Colonic mucosa (tissue), 4 donors: ENCODE measurements at regions not wholly inside any gene's neighbourhood (a gene's known extent, or its start where the extent isn't known, plus 50 kb on each side); places are given as distances from the start of the nearest gene placed in this dataset.

Source experiments
- DNase-seq: peaks from one replicate; pipeline ENCODE4 v3.0.0-alpha.2; 2020
- H3K27ac ChIP-seq: fragments of 200-600 bp; one replicate; pipeline ENCODE4 v1.8.0; 2021
- H3K27me3 ChIP-seq: fragments of 200-600 bp; one replicate; pipeline ENCODE4 v1.8.0; 2021
- H3K36me3 ChIP-seq: fragments of 200-600 bp; one replicate; pipeline ENCODE4 v1.8.0; 2021
- H3K4me1 ChIP-seq: fragments of 200-600 bp; one replicate; pipeline ENCODE4 v1.8.0; 2021; ENCODE audit warnings: mild to moderate bottlenecking
- H3K4me3 ChIP-seq: fragments of 200-600 bp; one replicate; pipeline ENCODE4 v1.8.0; 2021
- H3K9ac ChIP-seq, 2 donors: one replicate each; pipeline ENCODE4 v1.7.0; 2013; ENCODE audit warnings: control low read depth in 2 of 2, low read depth in 2 of 2, low read length in 2 of 2
- H3K9me3 ChIP-seq: fragments of 200-600 bp; one replicate; pipeline ENCODE4 v1.8.0; 2021
- intact Hi-C: fragments of 100-400 bp; cut with DNase I; formaldehyde crosslinking; loops from one replicate; pipeline ENCODE4 v1.14.1; 2022
- TF ChIP-seq, protein P1 (sequence below): fragments of 200-600 bp; IDR thresholded peaks from one replicate; pipeline ENCODE4 v1.8.0; 2022; ENCODE audit warnings: antibody characterized with exemption, mild to moderate bottlenecking
- donor health status: healthy.
- donor health status: DM: no; HTN: no; CAD: no.
- donor health status: DM: no; HTN: no; CAD: no.

DNA sequence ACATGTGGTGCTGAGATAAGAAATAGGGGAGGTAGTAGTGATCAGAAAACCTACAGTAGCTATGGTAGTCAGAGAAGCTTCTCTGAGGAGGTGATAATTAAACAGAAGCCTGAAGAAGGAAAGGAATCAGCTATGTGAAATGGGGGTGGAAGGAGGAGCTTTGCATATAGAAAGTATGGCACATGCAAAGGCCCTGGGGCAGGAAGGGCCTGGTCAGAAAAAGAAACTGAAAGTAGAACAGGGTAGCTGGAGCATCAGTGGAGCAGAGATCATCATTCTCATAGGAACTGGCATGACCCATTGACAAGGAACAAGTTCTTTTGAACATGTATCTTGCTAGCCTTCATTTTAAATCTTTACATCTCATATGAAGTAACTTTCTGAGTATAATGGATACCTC lies 80.7 kb upstream of the ADRA1B start:
- Histone ChIP-seq H3K9me3 (no peaks in the 10 kb centered on the region), H3K36me3 (no peaks in the 10 kb centered on the region), H3K27ac (no peak overlapping the region), H3K27me3 (no peaks in the 10 kb centered on the region), H3K4me1 (no peaks in the 10 kb centered on the region), H3K4me3 (no peak overlapping the region), H3K9ac (no peak overlapping the region)
- TF ChIP-seq, protein P1, sequence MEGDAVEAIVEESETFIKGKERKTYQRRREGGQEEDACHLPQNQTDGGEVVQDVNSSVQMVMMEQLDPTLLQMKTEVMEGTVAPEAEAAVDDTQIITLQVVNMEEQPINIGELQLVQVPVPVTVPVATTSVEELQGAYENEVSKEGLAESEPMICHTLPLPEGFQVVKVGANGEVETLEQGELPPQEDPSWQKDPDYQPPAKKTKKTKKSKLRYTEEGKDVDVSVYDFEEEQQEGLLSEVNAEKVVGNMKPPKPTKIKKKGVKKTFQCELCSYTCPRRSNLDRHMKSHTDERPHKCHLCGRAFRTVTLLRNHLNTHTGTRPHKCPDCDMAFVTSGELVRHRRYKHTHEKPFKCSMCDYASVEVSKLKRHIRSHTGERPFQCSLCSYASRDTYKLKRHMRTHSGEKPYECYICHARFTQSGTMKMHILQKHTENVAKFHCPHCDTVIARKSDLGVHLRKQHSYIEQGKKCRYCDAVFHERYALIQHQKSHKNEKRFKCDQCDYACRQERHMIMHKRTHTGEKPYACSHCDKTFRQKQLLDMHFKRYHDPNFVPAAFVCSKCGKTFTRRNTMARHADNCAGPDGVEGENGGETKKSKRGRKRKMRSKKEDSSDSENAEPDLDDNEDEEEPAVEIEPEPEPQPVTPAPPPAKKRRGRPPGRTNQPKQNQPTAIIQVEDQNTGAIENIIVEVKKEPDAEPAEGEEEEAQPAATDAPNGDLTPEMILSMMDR: no peak
- intact Hi-C loops: no loop called here
- no peak for DNase-seq

DNA sequence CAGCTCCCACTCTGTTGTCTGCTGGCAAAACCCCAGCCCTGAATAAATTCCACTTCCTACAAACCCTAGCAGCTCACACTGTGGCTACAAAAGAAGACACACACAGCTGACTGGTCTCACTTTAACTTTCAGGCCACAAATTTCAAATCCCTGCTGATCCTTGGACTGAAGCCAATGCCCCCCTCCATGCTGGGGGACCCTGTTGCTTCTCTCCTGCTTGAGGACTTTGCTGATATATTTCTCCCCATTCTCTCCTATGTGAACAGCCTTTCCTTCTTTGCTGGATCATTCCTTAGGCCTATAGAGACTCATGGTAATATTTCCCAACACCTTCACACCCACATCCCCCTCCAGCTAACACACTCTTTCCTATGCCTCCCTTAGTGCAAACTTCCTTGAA lies 79.6 kb upstream of the ADRA1B start:
- Histone ChIP-seq H3K9me3 (no peaks in the 10 kb centered on the region), H3K36me3 (no peaks in the 10 kb centered on the region), H3K9ac (no peak overlapping the region), H3K4me3 (no peak overlapping the region), H3K4me1 (no peaks in the 10 kb centered on the region), H3K27ac (no peak overlapping the region), H3K27me3 (no peaks in the 10 kb centered on the region)
- TF ChIP-seq, protein P1: no peak
- intact Hi-C loops: no loop called here
- DNase-seq: no peak

DNA sequence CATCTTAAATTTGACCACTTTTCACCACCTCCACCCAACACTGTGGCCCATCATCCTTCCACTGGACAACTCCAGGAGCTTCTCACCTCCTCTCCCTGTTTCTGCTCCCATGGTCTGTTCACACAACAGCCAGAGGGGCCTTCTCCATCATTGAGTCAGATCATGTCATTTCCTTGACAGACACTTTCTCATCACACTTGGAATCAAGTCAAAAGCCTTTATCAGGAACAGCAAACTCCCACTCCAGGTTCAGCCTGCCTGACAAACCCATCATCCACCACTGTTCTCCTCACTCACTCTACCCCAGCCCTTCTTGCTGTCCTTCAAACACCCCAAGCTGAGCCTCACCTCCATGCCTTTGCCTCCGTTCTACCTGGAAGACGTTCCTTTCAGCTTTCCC lies 78.4 kb upstream of the ADRA1B start:
- Histone ChIP-seq H3K27me3 (no peaks in the 10 kb centered on the region), H3K9ac (no peak overlapping the region), H3K4me1 (no peaks in the 10 kb centered on the region), H3K27ac (no peak overlapping the region), H3K36me3 (no peaks in the 10 kb centered on the region), H3K9me3 (no peaks in the 10 kb centered on the region), H3K4me3 (no peak overlapping the region)
- no peak for DNase-seq
- intact Hi-C loops: no loop called here
- TF ChIP-seq, protein P1: no peak

DNA sequence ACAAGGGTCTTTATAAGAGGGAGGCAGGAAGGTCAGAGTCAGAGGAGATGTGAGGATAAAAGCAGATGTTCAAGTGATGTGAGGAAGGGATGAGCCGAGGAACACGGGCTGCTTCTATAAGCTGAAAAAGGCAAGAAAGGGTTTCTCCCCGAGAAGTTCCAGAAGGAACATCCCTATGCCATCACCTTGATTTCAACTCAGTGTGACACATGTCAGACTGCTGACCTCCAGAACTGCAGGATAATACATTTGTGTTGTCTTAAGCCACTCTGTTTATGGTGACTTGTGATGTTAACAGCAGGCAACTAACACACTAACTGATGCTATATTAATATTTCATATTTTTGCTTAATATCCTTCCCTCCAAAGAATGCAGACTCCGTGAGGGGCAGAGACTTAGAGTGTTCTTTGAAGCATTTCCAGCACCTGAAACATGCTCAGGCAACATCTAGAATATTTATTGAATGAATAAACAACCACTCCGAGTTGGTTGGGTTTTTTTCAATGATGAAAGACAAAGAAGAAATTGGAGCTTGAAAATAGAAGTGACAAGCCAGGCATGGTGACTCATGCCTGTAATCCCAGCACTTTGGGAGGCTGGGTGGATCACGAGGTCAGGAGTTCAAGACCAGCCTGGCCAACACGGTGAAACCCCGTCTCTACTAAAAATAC lies 77.6 kb upstream of the ADRA1B start:
- Histone ChIP-seq H3K9ac (no peak overlapping the region), H3K27ac (no peak overlapping the region), H3K36me3 (no peaks in the 10 kb centered on the region), H3K27me3 (no peaks in the 10 kb centered on the region), H3K4me1 (no peaks in the 10 kb centered on the region), H3K9me3 (no peaks in the 10 kb centered on the region), H3K4me3 (no peak overlapping the region)
- no peak for DNase-seq
- TF ChIP-seq, protein P1: no peak
- intact Hi-C loops: no loop called here

DNA sequence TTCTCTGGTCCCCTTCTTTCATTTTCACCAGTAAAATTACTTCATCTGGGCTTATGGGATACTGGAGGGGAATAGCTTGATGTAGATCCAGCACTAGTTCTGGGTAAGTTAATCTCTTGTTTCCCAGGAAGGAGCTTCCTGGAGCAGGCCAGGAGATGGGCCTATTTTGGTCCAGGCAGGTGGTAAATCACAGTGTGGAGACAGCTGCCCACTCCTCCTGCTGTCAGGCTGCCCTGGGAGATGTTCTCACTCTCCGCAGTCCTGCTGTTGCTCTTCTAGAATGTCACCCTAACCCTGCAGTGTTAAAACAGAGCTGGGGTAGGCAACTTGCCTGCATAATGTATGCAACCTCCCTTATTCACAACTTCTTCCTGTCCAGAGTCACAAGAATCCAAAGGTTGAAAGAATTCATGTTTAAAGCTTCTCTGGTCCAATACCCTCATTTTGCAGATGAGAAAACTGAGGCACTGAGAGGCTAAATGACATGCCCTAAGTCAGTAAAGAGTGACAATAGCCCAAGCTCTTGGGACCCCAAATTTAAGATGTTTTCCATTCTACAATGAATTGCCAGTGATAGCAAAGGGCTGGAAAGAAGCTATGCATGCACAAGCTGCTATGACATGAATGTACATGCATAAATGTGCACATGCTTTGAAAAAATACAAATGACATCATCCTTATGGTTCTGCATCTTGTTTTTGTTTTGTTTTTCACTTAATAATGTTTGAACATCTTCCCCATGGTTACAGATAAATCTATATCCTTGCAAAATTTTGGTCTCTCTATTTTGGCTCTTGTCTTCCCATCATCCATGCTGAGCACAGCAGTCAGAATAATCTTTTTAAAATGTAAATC lies 71.8 kb upstream of the ADRA1B start:
- no peaks in the 10 kb centered on the region for H3K9me3 ChIP-seq
- DNase-seq: no peak
- TF ChIP-seq, protein P1: no peak
- no peaks in the 10 kb centered on the region for H3K4me1 ChIP-seq
- H3K4me3 ChIP-seq: no peak overlapping the region
- H3K27me3 ChIP-seq: no peaks in the 10 kb centered on the region
- no peak overlapping the region for H3K9ac ChIP-seq
- intact Hi-C loops: no loop called here
- H3K27ac ChIP-seq: no peak overlapping the region
- H3K36me3 ChIP-seq: no peaks in the 10 kb centered on the region
